Trophoblast cell (in vitro differentiated cells and primary cell): ENCODE measurements at regions not wholly inside any gene's neighbourhood (a gene's known extent, or its start where the extent isn't known, plus 50 kb on each side); places are given as distances from the start of the nearest gene placed in this dataset.

Experiments
- DNase-seq, 2 donors: peaks; one replicate each; pipeline ENCODE4 v3.0.0-alpha.2; 2016
- H2AFZ ChIP-seq: 2 replicates; pipeline ENCODE4 v1.6.1; 2013; ENCODE audit warnings: low read length, moderate library complexity, mild to moderate bottlenecking; ENCODE audit not compliant: insufficient read depth, poor library complexity
- H2AK5ac ChIP-seq: 2 replicates; pipeline ENCODE4 v1.6.1; 2013; ENCODE audit warnings: mild to moderate bottlenecking, low read length
- H2BK120ac ChIP-seq: 2 replicates; pipeline ENCODE4 v1.6.1; 2013; ENCODE audit warnings: low read length, mild to moderate bottlenecking, moderate library complexity; ENCODE audit not compliant: insufficient read depth, poor library complexity
- H2BK12ac ChIP-seq: 2 replicates; pipeline ENCODE4 v1.6.1; 2013; ENCODE audit warnings: mild to moderate bottlenecking, low read length, moderate library complexity
- H2BK5ac ChIP-seq: 2 replicates; pipeline ENCODE4 v1.6.1; 2013; ENCODE audit warnings: low read length, low read depth, moderate library complexity, mild to moderate bottlenecking; ENCODE audit not compliant: poor library complexity
- H3K14ac ChIP-seq: 2 replicates; pipeline ENCODE4 v1.6.1; 2013; ENCODE audit warnings: mild to moderate bottlenecking, low read length
- H3K18ac ChIP-seq: 2 replicates; pipeline ENCODE4 v1.6.1; 2013; ENCODE audit warnings: mild to moderate bottlenecking, low read length
- H3K23ac ChIP-seq: 2 replicates; pipeline ENCODE4 v1.6.1; 2013; ENCODE audit warnings: low read length
- H3K27ac ChIP-seq: 2 replicates; pipeline ENCODE4 v1.5.1; 2013; ENCODE audit warnings: low read depth, mild to moderate bottlenecking, inconsistent platforms, low read length, moderate library complexity
- H3K27me3 ChIP-seq: 2 replicates; pipeline ENCODE4 v1.6.1; 2013; ENCODE audit warnings: inconsistent platforms, mild to moderate bottlenecking, low read length, moderate library complexity; ENCODE audit not compliant: insufficient read depth
- H3K36me3 ChIP-seq, 2 experiments: 1 replicate in 1 of 2; 2 replicates in 1 of 2; pipeline ENCODE4 v1.6.1; 2013; ENCODE audit warnings: low read length in 2 of 2, mild to moderate bottlenecking in 2 of 2, moderate library complexity in 1 of 2; ENCODE audit not compliant: insufficient read depth in 2 of 2, control insufficient read depth in 1 of 2
- H3K4ac ChIP-seq: 2 replicates; pipeline ENCODE4 v1.6.1; 2013; ENCODE audit warnings: low read depth, mild to moderate bottlenecking, low read length, moderate library complexity
- H3K4me1 ChIP-seq, 2 experiments: 1 replicate in 1 of 2; 2 replicates in 1 of 2; pipeline ENCODE4 v1.6.1; 2013; ENCODE audit warnings: low read length in 2 of 2, mild to moderate bottlenecking in 2 of 2, moderate library complexity in 1 of 2; ENCODE audit not compliant: insufficient read depth in 2 of 2, control insufficient read depth in 1 of 2
- H3K4me2 ChIP-seq: 2 replicates; pipeline ENCODE4 v1.6.1; 2013; ENCODE audit warnings: inconsistent platforms, mild to moderate bottlenecking, low read length, moderate library complexity
- H3K4me3 ChIP-seq: 2 replicates; pipeline ENCODE4 v1.5.1; 2013; ENCODE audit warnings: mild to moderate bottlenecking, low read depth, low read length, inconsistent platforms
- H3K79me1 ChIP-seq: one replicate; pipeline ENCODE4 v1.6.1; 2013; ENCODE audit warnings: low read length
- H3K79me2 ChIP-seq: 2 replicates; pipeline ENCODE4 v1.6.1; 2013; ENCODE audit warnings: low read length, mild to moderate bottlenecking; ENCODE audit not compliant: control insufficient read depth, insufficient read depth, poor library complexity
- H3K9ac ChIP-seq: 2 replicates; pipeline ENCODE4 v1.6.1; 2013; ENCODE audit warnings: mild to moderate bottlenecking, low read length
- H3K9me3 ChIP-seq: 2 replicates; pipeline ENCODE4 v1.6.1; 2013; ENCODE audit warnings: low read depth, mild to moderate bottlenecking, control low read depth, inconsistent platforms, low read length; ENCODE audit not compliant: insufficient read depth
- H4K12ac ChIP-seq: 2 replicates; pipeline ENCODE4 v1.6.1; 2013; ENCODE audit warnings: low read depth, mild to moderate bottlenecking, low read length, moderate library complexity
- H4K8ac ChIP-seq: 2 replicates; pipeline ENCODE4 v1.6.1; 2013; ENCODE audit warnings: low read depth, mild to moderate bottlenecking, low read length, moderate library complexity
- H4K91ac ChIP-seq: one replicate; pipeline ENCODE4 v1.6.1; 2013; ENCODE audit warnings: low read depth, mild to moderate bottlenecking, low read length, moderate library complexity
- WGBS: extraction: QIAGEN DNeasy Blood & Tissue Kit; methylation state at CpG from one replicate; pipeline ENCODE4 v1.1.7; 2013; ENCODE audit warnings: missing lambda C conversion rate; ENCODE audit not compliant: insufficient read length, insufficient coverage; ENCODE audit errors: extremely low coverage; 5-methylcytosine and 5-hydroxymethylcytosine counted together

- Histone ChIP-seq H4K12ac (no peak overlapping the region), H3K4me3 (no peak overlapping the region), H3K27ac (no peak overlapping the region), H3K4ac (no peak overlapping the region), H3K4me1 (no peaks in the 10 kb centered on the region), H3K14ac (no peak overlapping the region), H3K4me2 (no peak overlapping the region), H2BK12ac (no peak overlapping the region), H3K23ac (no peak overlapping the region), H3K27me3 (no peaks in the 10 kb centered on the region), H2AK5ac (no peak overlapping the region), H3K79me1 (no peaks in the 10 kb centered on the region), H4K91ac (no peak overlapping the region), H3K9ac (no peak overlapping the region), H2BK120ac (no peak overlapping the region), H2AFZ (no peak overlapping the region), H2BK5ac (no peak overlapping the region), H3K36me3 (no peaks in the 10 kb centered on the region), H3K79me2 (no peaks in the 10 kb centered on the region), H3K18ac (no peak overlapping the region), H3K9me3 (no peaks in the 10 kb centered on the region), H4K8ac (no peak overlapping the region)
- DNase-seq: no peak
- no CpG with 5 or more reads among the region's 4 CpGs for WGBS
Measured at GRCh38 chr2:182522972-182523473, 96.2 kb upstream of the PDE1A start.

GRCh38 chr2:182530636-182531035 lies 103.8 kb upstream of the PDE1A start:
- no peak overlapping the region for H3K23ac ChIP-seq
- H3K36me3 ChIP-seq: no peaks in the 10 kb centered on the region
- no peak overlapping the region for H2BK12ac ChIP-seq
- no peak overlapping the region for H4K8ac ChIP-seq
- no peaks in the 10 kb centered on the region for H3K79me1 ChIP-seq
- no peak overlapping the region for H2BK5ac ChIP-seq
- H3K4me2 ChIP-seq: no peak overlapping the region
- H3K14ac ChIP-seq: no peak overlapping the region
- no peak overlapping the region for H3K4ac ChIP-seq
- H3K27ac ChIP-seq: no peak overlapping the region
- DNase-seq: no peak
- H3K9me3 ChIP-seq: no peaks in the 10 kb centered on the region
- H3K27me3 ChIP-seq: no peaks in the 10 kb centered on the region
- H2BK120ac ChIP-seq: no peak overlapping the region
- no peak overlapping the region for H2AK5ac ChIP-seq
- no peak overlapping the region for H4K91ac ChIP-seq
- no peaks in the 10 kb centered on the region for H3K79me2 ChIP-seq
- no peak overlapping the region for H4K12ac ChIP-seq
- no peak overlapping the region for H3K9ac ChIP-seq
- H2AFZ ChIP-seq: no peak overlapping the region
- H3K4me1 ChIP-seq: no peaks in the 10 kb centered on the region
- H3K4me3 ChIP-seq: no peak overlapping the region
- H3K18ac ChIP-seq: no peak overlapping the region

GRCh38 chr2:182540252-182540651 lies 113.4 kb upstream of the PDE1A start:
- H2BK120ac ChIP-seq: no peak overlapping the region
- no peak overlapping the region for H3K14ac ChIP-seq
- no peak overlapping the region for H4K12ac ChIP-seq
- H3K4me2 ChIP-seq: no peak overlapping the region
- no peak overlapping the region for H2BK5ac ChIP-seq
- H3K23ac ChIP-seq: no peak overlapping the region
- H3K36me3 ChIP-seq: no peaks in the 10 kb centered on the region
- no peaks in the 10 kb centered on the region for H3K9me3 ChIP-seq
- no peak overlapping the region for H3K4ac ChIP-seq
- no peak overlapping the region for H3K4me3 ChIP-seq
- H4K8ac ChIP-seq: no peak overlapping the region
- no peaks in the 10 kb centered on the region for H3K27me3 ChIP-seq
- no peak overlapping the region for H3K18ac ChIP-seq
- no peak overlapping the region for H2BK12ac ChIP-seq
- H3K4me1 ChIP-seq: no peaks in the 10 kb centered on the region
- no peaks in the 10 kb centered on the region for H3K79me2 ChIP-seq
- WGBS: no CpG with 5 or more reads among the region's 1 CpG
- no peak for DNase-seq
- no peak overlapping the region for H2AFZ ChIP-seq
- no peak overlapping the region for H3K9ac ChIP-seq
- H3K27ac ChIP-seq: no peak overlapping the region
- H2AK5ac ChIP-seq: no peak overlapping the region
- no peaks in the 10 kb centered on the region for H3K79me1 ChIP-seq
- no peak overlapping the region for H4K91ac ChIP-seq

GRCh38 chr2:182541268-182541667 lies 114.4 kb upstream of the PDE1A start:
- no peak overlapping the region for H4K12ac ChIP-seq
- no peaks in the 10 kb centered on the region for H3K27me3 ChIP-seq
- no peak overlapping the region for H2AFZ ChIP-seq
- H3K4me3 ChIP-seq: no peak overlapping the region
- no peak overlapping the region for H2AK5ac ChIP-seq
- no peak overlapping the region for H3K14ac ChIP-seq
- H3K36me3 ChIP-seq: no peaks in the 10 kb centered on the region
- H2BK5ac ChIP-seq: no peak overlapping the region
- no peaks in the 10 kb centered on the region for H3K79me2 ChIP-seq
- H3K18ac ChIP-seq: no peak overlapping the region
- H3K9ac ChIP-seq: no peak overlapping the region
- no peak overlapping the region for H3K27ac ChIP-seq
- H2BK120ac ChIP-seq: no peak overlapping the region
- H2BK12ac ChIP-seq: no peak overlapping the region
- no peak overlapping the region for H4K91ac ChIP-seq
- H3K4me2 ChIP-seq: no peak overlapping the region
- DNase-seq: no peak
- no peaks in the 10 kb centered on the region for H3K79me1 ChIP-seq
- no peak overlapping the region for H3K23ac ChIP-seq
- H3K4ac ChIP-seq: no peak overlapping the region
- H3K9me3 ChIP-seq: no peaks in the 10 kb centered on the region
- H4K8ac ChIP-seq: no peak overlapping the region
- no peaks in the 10 kb centered on the region for H3K4me1 ChIP-seq
